ENCODE measurements at regions not wholly inside any gene's neighbourhood (a gene's known extent, or its start where the extent isn't known, plus 50 kb on each side); places are given as distances from the start of the nearest gene placed in this dataset.

GRCh38 chr2:545711-546650, 131.2 kb downstream of the TMEM18 start:
- DNase-seq: no peak

- no peak for DNase-seq
These were observed 132.0 kb downstream of the TMEM18 start for GRCh38 chr2:545228-545627.

GRCh38 chr2:538646-539045, 138.6 kb downstream of the TMEM18 start:
- no peak for DNase-seq

- no peak for DNase-seq
These were observed 142.0 kb downstream of the TMEM18 start for GRCh38 chr2:535222-535621.

- DNase-seq: no peak
These were observed 147.4 kb downstream of the TMEM18 start for GRCh38 chr2:529852-530251.

- DNase-seq: no peak
These were observed 147.8 kb downstream of the TMEM18 start for GRCh38 chr2:529424-529823.

GRCh38 chr2:527581-527980, 149.6 kb downstream of the TMEM18 start:
- DNase-seq: no peak

GRCh38 chr2:526918-527317, 150.3 kb downstream of the TMEM18 start:
- DNase-seq: no peak

- no peak for DNase-seq
These were observed 151.6 kb downstream of the TMEM18 start for GRCh38 chr2:525611-526010.

GRCh38 chr2:525021-525420, 152.2 kb downstream of the TMEM18 start:
- no peak for DNase-seq

- DNase-seq: no peak
These were observed 152.8 kb downstream of the TMEM18 start for GRCh38 chr2:524442-524841.

GRCh38 chr2:523698-524270, 153.4 kb downstream of the TMEM18 start:
- no peak for DNase-seq

GRCh38 chr2:522776-523175, 154.4 kb downstream of the TMEM18 start:
- DNase-seq: no peak

GRCh38 chr2:521853-522530, 155.2 kb downstream of the TMEM18 start:
- DNase-seq: no peak

- DNase-seq: no peak
These were observed 156.4 kb downstream of the TMEM18 start for GRCh38 chr2:520663-521340.

- DNase-seq: no peak
These were observed 160.3 kb downstream of the TMEM18 start for GRCh38 chr2:516944-517343.

GRCh38 chr2:516131-516530, 161.1 kb downstream of the TMEM18 start:
- no peak for DNase-seq

- DNase-seq: no peak
These were observed 161.6 kb downstream of the TMEM18 start for GRCh38 chr2:515441-516127.

GRCh38 chr2:513981-514706, 163.1 kb downstream of the TMEM18 start:
- no peak for DNase-seq

- no peak for DNase-seq
These were observed 166.4 kb downstream of the TMEM18 start for GRCh38 chr2:510839-511238.

GRCh38 chr2:509888-510287, 167.3 kb downstream of the TMEM18 start:
- no peak for DNase-seq

- no peak for DNase-seq
These were observed 169.1 kb downstream of the TMEM18 start for GRCh38 chr2:508121-508520.

All from NCI-H1048 (cell line).